Thyroid gland (tissue), 4 donors: ENCODE measurements at regions not wholly inside any gene's neighbourhood (a gene's known extent, or its start where the extent isn't known, plus 50 kb on each side); places are given as distances from the start of the nearest gene placed in this dataset.

Experiments used
- POLR2A ChIP-seq, 2 donors: fragments of 450-650 bp; IDR thresholded peaks; one replicate each; pipeline ENCODE4 v1.6.1; 2017; ENCODE audit warnings: antibody characterized with exemption in 2 of 2, mild to moderate bottlenecking in 2 of 2, moderate library complexity in 1 of 2
- TF ChIP-seq, protein P1 (sequence below), 6 experiments: fragments of 200-600 bp in 3 of 6; fragments of 450-650 bp in 3 of 6; sonication (generic) in 3 of 6; IDR thresholded peaks; one replicate each; pipeline ENCODE4 v1.5.1; 2016 to 2019; ENCODE audit warnings: antibody characterized with exemption in 6 of 6, mild to moderate bottlenecking in 2 of 6, inconsistent platforms in 1 of 6, moderate library complexity in 1 of 6

GRCh38 chr15:29433050-29433318 lies 163.4 kb upstream of the NSMCE3 start:
- TF ChIP-seq, protein P1, sequence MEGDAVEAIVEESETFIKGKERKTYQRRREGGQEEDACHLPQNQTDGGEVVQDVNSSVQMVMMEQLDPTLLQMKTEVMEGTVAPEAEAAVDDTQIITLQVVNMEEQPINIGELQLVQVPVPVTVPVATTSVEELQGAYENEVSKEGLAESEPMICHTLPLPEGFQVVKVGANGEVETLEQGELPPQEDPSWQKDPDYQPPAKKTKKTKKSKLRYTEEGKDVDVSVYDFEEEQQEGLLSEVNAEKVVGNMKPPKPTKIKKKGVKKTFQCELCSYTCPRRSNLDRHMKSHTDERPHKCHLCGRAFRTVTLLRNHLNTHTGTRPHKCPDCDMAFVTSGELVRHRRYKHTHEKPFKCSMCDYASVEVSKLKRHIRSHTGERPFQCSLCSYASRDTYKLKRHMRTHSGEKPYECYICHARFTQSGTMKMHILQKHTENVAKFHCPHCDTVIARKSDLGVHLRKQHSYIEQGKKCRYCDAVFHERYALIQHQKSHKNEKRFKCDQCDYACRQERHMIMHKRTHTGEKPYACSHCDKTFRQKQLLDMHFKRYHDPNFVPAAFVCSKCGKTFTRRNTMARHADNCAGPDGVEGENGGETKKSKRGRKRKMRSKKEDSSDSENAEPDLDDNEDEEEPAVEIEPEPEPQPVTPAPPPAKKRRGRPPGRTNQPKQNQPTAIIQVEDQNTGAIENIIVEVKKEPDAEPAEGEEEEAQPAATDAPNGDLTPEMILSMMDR (IDR thresholded peaks at IDR 0.05): no peak
- TF ChIP-seq POLR2A (IDR thresholded peaks at IDR 0.05): no peak
